ENCODE measurements at regions not wholly inside any gene's neighbourhood (a gene's known extent, or its start where the extent isn't known, plus 50 kb on each side); places are given as distances from the start of the nearest gene placed in this dataset.

GRCh38 chr3:130259166-130259874, 86.2 kb upstream of the COL6A5 start (continued):
- no peak for TF ChIP-seq ZNF16 (tag by site-specific recombination; IDR thresholded peaks at IDR 0.05; ENCODE audit: low read depth)
- no peak for TF ChIP-seq WT1 (tag by site-specific recombination; IDR thresholded peaks at IDR 0.05)

- no peaks in the 10 kb centered on the region for H3K36me3 ChIP-seq (ENCODE audit: control insufficient read depth in 2 of 2, insufficient read depth in 1 of 2, low read length in 2 of 2)
- CTCF ChIA-PET, result interaction anchor here (1.5 kb wide), 1 partner anchor 15 kb away, joined by 6 read pairs; no protein-coding TSS in a partner anchor
- TF ChIP-seq EGR2 (tag by site-specific recombination; IDR thresholded peaks at IDR 0.05; ENCODE audit: low read depth) (no peak), ZFHX2 (tag by site-specific recombination; conservative IDR thresholded peaks at IDR 0.05) (no peak), ZNF645 (tag by site-specific recombination; IDR thresholded peaks at IDR 0.05) (no peak)
Observed at GRCh38 chr3:130260918-130261317, 84.6 kb upstream of the COL6A5 start.

GRCh38 chr3:130263708-130264107, 81.8 kb upstream of the COL6A5 start:
- ChIA-PET POLR2A (no interaction called here), CTCF (interaction anchor here (1.0 kb wide), 1 partner anchor 12 kb away, joined by 3 read pairs; no protein-coding TSS in a partner anchor)
- Histone ChIP-seq H3K27ac (ENCODE audit: extremely low read depth, low read depth, low read length) (no peak overlapping the region), H3K9me3 (ENCODE audit: control insufficient read depth, insufficient read depth, low read depth, low read length) (no peaks in the 10 kb centered on the region), H3K4me1 (ENCODE audit: control insufficient read depth, insufficient read depth, low read length) (no peaks in the 10 kb centered on the region), H3K4me3 (ENCODE audit: low read depth, low read length) (no peak overlapping the region), H3K36me3 (ENCODE audit: control insufficient read depth in 2 of 2, insufficient read depth in 1 of 2, low read length in 2 of 2) (no peaks in the 10 kb centered on the region)
- TF ChIP-seq ZNF658 (tag by site-specific recombination; IDR thresholded peaks at IDR 0.05), result no peak
- no peak for TF ChIP-seq ZBTB11 (tag by site-specific recombination; conservative IDR thresholded peaks at IDR 0.05; ENCODE audit: low read depth)
- TF ChIP-seq ZNF114 (tag by site-specific recombination; IDR thresholded peaks at IDR 0.05), result no peak
- no peak for TF ChIP-seq ZNF560 (tag by site-specific recombination; IDR thresholded peaks at IDR 0.05; ENCODE audit: borderline replicate concordance)
- no peak for TF ChIP-seq ZNF211 (tag by site-specific recombination; IDR thresholded peaks at IDR 0.05; ENCODE audit: low read depth)
- no peak for TF ChIP-seq ZNF140 (tag by site-specific recombination; IDR thresholded peaks at IDR 0.05)
- TF ChIP-seq ZNF660 (tag by site-specific recombination; IDR thresholded peaks at IDR 0.05), result no peak
- TF ChIP-seq KLF17 (tag by site-specific recombination; IDR thresholded peaks at IDR 0.05), result no peak
- TF ChIP-seq PRDM10 (tag by site-specific recombination; IDR thresholded peaks at IDR 0.05), result no peak
- no peak for TF ChIP-seq ZNF654 (tag by site-specific recombination; IDR thresholded peaks at IDR 0.05; ENCODE audit: low read depth)
- no peak for TF ChIP-seq ZNF791 (tag by site-specific recombination; IDR thresholded peaks at IDR 0.05)
- TF ChIP-seq ZNF768 (tag by site-specific recombination; IDR thresholded peaks at IDR 0.05), result no peak
- no peak for TF ChIP-seq ZNF501 (tag by site-specific recombination; IDR thresholded peaks at IDR 0.05)
- TF ChIP-seq ZNF324 (tag by site-specific recombination; IDR thresholded peaks at IDR 0.05), result no peak

More at GRCh38 chr3:130260918-130261317, 84.6 kb upstream of the COL6A5 start:
- no peaks in the 10 kb centered on the region for H3K9me3 ChIP-seq (ENCODE audit: control insufficient read depth, insufficient read depth, low read depth, low read length)
- POLR2A ChIA-PET, result no interaction called here
- no peak overlapping the region for H3K27ac ChIP-seq (ENCODE audit: extremely low read depth, low read depth, low read length)
- H3K4me1 ChIP-seq (ENCODE audit: control insufficient read depth, insufficient read depth, low read length), result no peaks in the 10 kb centered on the region
- no peak overlapping the region for H3K4me3 ChIP-seq (ENCODE audit: low read depth, low read length)

All from HEK293 (cell line).